PFSK-1 (cell line): ENCODE measurements at regions not wholly inside any gene's neighbourhood (a gene's known extent, or its start where the extent isn't known, plus 50 kb on each side); places are given as distances from the start of the nearest gene placed in this dataset.

Experiments used
- FOXP2 ChIP-seq: optimal IDR thresholded peaks from 2 replicates; pipeline ENCODE3; 2011; ENCODE audit warnings: borderline replicate concordance, control low read depth, inconsistent platforms; ENCODE audit not compliant: insufficient read depth; ENCODE audit errors: extremely low read length, extremely low read depth
- POLR2AphosphoS5 ChIP-seq: IDR thresholded peaks from 2 replicates; pipeline ENCODE4 v1.6.1; 2012; ENCODE audit warnings: low read depth, mild to moderate bottlenecking, control low read depth, low read length, moderate library complexity
- REST ChIP-seq, 2 experiments: IDR thresholded peaks; 2 replicates each; pipeline versions ENCODE4 v1.6.1 to v1.8.0; 2011 to 2012; ENCODE audit warnings: low read depth in 2 of 2, low read length in 2 of 2, control low read depth in 1 of 2, inconsistent platforms in 1 of 2, mild to moderate bottlenecking in 1 of 2, moderate library complexity in 1 of 2; ENCODE audit not compliant: insufficient read depth in 1 of 2
- SIN3A ChIP-seq: IDR thresholded peaks from 2 replicates; pipeline ENCODE4 v1.6.1; 2012; ENCODE audit warnings: mild to moderate bottlenecking, low read length, moderate library complexity, borderline replicate concordance; ENCODE audit not compliant: insufficient read depth
- TAF1 ChIP-seq: IDR thresholded peaks from 2 replicates; pipeline ENCODE4 v1.6.1; 2012; ENCODE audit warnings: low read length, control low read depth, borderline replicate concordance; ENCODE audit not compliant: insufficient read depth

- TF ChIP-seq SIN3A (no peak), TAF1 (no peak), POLR2AphosphoS5 (no peak), REST (IDR thresholded peaks at IDR 0.05; ENCODE audit: insufficient read depth in 1 of 2, low read depth in 2 of 2, low read length in 2 of 2) (no peak), FOXP2 (no peak)
These were observed 349.2 kb downstream of the UTRN start for GRCh38 chr6:144634371-144634770.

- no peak for TF ChIP-seq TAF1
- TF ChIP-seq POLR2AphosphoS5 = no peak
- no peak for TF ChIP-seq REST (IDR thresholded peaks at IDR 0.05; ENCODE audit: insufficient read depth in 1 of 2, low read depth in 2 of 2, low read length in 2 of 2)
- TF ChIP-seq FOXP2 = no peak
- no peak for TF ChIP-seq SIN3A
These were observed 349.9 kb downstream of the UTRN start for GRCh38 chr6:144635051-144635450.

- TF ChIP-seq TAF1 (no peak), REST (IDR thresholded peaks at IDR 0.05; ENCODE audit: insufficient read depth in 1 of 2, low read depth in 2 of 2, low read length in 2 of 2) (no peak), FOXP2 (no peak), SIN3A (no peak), POLR2AphosphoS5 (no peak)
These were observed 352.4 kb downstream of the UTRN start for GRCh38 chr6:144637541-144637940.

- no peak for TF ChIP-seq REST (IDR thresholded peaks at IDR 0.05; ENCODE audit: insufficient read depth in 1 of 2, low read depth in 2 of 2, low read length in 2 of 2)
- no peak for TF ChIP-seq FOXP2
- no peak for TF ChIP-seq POLR2AphosphoS5
- no peak for TF ChIP-seq SIN3A
- TF ChIP-seq TAF1 = no peak
These were observed 354.5 kb downstream of the UTRN start for GRCh38 chr6:144639654-144640053.

- TF ChIP-seq TAF1 = no peak
These were observed 356.2 kb downstream of the UTRN start for GRCh38 chr6:144641286-144641685.

GRCh38 chr6:144644776-144645175 lies 359.6 kb downstream of the UTRN start:
- TF ChIP-seq TAF1 (no peak), SIN3A (no peak), REST (IDR thresholded peaks at IDR 0.05; ENCODE audit: insufficient read depth in 1 of 2, low read depth in 2 of 2, low read length in 2 of 2) (no peak), POLR2AphosphoS5 (no peak), FOXP2 (no peak)
